D341Med (cell line): ENCODE measurements at regions not wholly inside any gene's neighbourhood (a gene's known extent, or its start where the extent isn't known, plus 50 kb on each side); places are given as distances from the start of the nearest gene placed in this dataset.
"Not testable (repeated sequence)": the region's sequence is repeated elsewhere in the genome, so short reads cannot be mapped to it uniquely, and the experiment has no call there.

Source experiments
- DNase-seq: peaks from one replicate; pipeline ENCODE4 v3.0.0; 2012; ENCODE audit warnings: low spot score

- no peak for DNase-seq
Observed at GRCh38 chr2:150100336-150100735, 387.1 kb downstream of the RND3 start.

GRCh38 chr2:150099805-150100204 is 387.7 kb downstream of the RND3 start:
- DNase-seq, result no peak

- no peak for DNase-seq
Observed at GRCh38 chr2:150097901-150098531, 389.5 kb downstream of the RND3 start.

GRCh38 chr2:150097402-150097801 is 390.1 kb downstream of the RND3 start:
- no peak for DNase-seq

- DNase-seq, result no peak
Observed at GRCh38 chr2:150095361-150096095, 391.9 kb downstream of the RND3 start.

GRCh38 chr2:150091846-150092245 is 395.6 kb downstream of the RND3 start:
- DNase-seq, result no peak

GRCh38 chr2:150090031-150090430 is 397.4 kb downstream of the RND3 start:
- no peak for DNase-seq

- no peak for DNase-seq
Observed at GRCh38 chr2:150088538-150088937, 398.9 kb downstream of the RND3 start.

GRCh38 chr2:150085478-150085877 is 402.0 kb downstream of the RND3 start:
- DNase-seq, result no peak

GRCh38 chr2:150081775-150082481 is 405.5 kb downstream of the RND3 start:
- no peak for DNase-seq

- DNase-seq, result peak; percentile 43
Observed at GRCh38 chr2:150076281-150076680, 411.2 kb downstream of the RND3 start.

GRCh38 chr2:150075831-150076230 is 411.6 kb downstream of the RND3 start:
- no peak for DNase-seq

- DNase-seq, result no peak
Observed at GRCh38 chr2:150066490-150066889, 421.0 kb downstream of the RND3 start.

- DNase-seq, result no peak
Observed at GRCh38 chr2:150063931-150064548, 423.4 kb downstream of the RND3 start.

GRCh38 chr2:150063432-150063889 is 424.0 kb downstream of the RND3 start:
- no peak for DNase-seq

GRCh38 chr2:150062416-150062815 is 425.1 kb downstream of the RND3 start:
- no peak for DNase-seq

GRCh38 chr2:150060341-150060740 is 427.1 kb downstream of the RND3 start:
- no peak for DNase-seq

- DNase-seq, result not testable (repeated sequence)
Observed at GRCh38 chr2:150059676-150060075, 427.8 kb downstream of the RND3 start.

GRCh38 chr2:150052457-150052856 is 435.0 kb downstream of the RND3 start:
- no peak for DNase-seq

- no peak for DNase-seq
Observed at GRCh38 chr2:150051004-150051403, 436.5 kb downstream of the RND3 start.

GRCh38 chr2:150050036-150050435 is 437.4 kb downstream of the RND3 start:
- DNase-seq, result no peak

- no peak for DNase-seq
Observed at GRCh38 chr2:150047620-150048222, 439.7 kb downstream of the RND3 start.
